HG03457 (cell line): ENCODE measurements at regions not wholly inside any gene's neighbourhood (a gene's known extent, or its start where the extent isn't known, plus 50 kb on each side); places are given as distances from the start of the nearest gene placed in this dataset.

Experiments used
- ATAC-seq: cut with Tn5 transposase; IDR thresholded peaks from one replicate; pipeline ENCODE4 v1.9.1; 2021; ENCODE audit warnings: moderate number of reproducible peaks; ENCODE audit not compliant: unreplicated experiment

GRCh38 chr12:75844049-75844770, 187.4 kb downstream of the PHLDA1 start:
- ATAC-seq: no peak

- ATAC-seq: no peak
These were observed 189.5 kb downstream of the PHLDA1 start for GRCh38 chr12:75842090-75842489.

GRCh38 chr12:75840994-75841355, 190.6 kb downstream of the PHLDA1 start:
- no peak for ATAC-seq

GRCh38 chr12:75838309-75838708, 193.3 kb downstream of the PHLDA1 start:
- no peak for ATAC-seq

GRCh38 chr12:75837700-75838099, 193.9 kb downstream of the PHLDA1 start:
- ATAC-seq: no peak

- ATAC-seq: no peak
These were observed 195.0 kb downstream of the PHLDA1 start for GRCh38 chr12:75836533-75836932.

GRCh38 chr12:75834591-75834990, 197.0 kb downstream of the PHLDA1 start:
- no peak for ATAC-seq

GRCh38 chr12:75833268-75833667, 198.3 kb downstream of the PHLDA1 start:
- ATAC-seq: no peak

- ATAC-seq: no peak
These were observed 200.2 kb downstream of the PHLDA1 start for GRCh38 chr12:75831402-75831801.

- no peak for ATAC-seq
These were observed 204.5 kb downstream of the PHLDA1 start for GRCh38 chr12:75827061-75827460.

GRCh38 chr12:75825686-75826085, 205.9 kb downstream of the PHLDA1 start:
- no peak for ATAC-seq

- no peak for ATAC-seq
These were observed 208.1 kb downstream of the PHLDA1 start for GRCh38 chr12:75823475-75823874.

GRCh38 chr12:75822416-75822815, 209.2 kb downstream of the PHLDA1 start:
- no peak for ATAC-seq

- no peak for ATAC-seq
These were observed 210.6 kb downstream of the PHLDA1 start for GRCh38 chr12:75820848-75821578.

GRCh38 chr12:75820071-75820470, 211.5 kb downstream of the PHLDA1 start:
- no peak for ATAC-seq

GRCh38 chr12:75819512-75819911, 212.1 kb downstream of the PHLDA1 start:
- ATAC-seq: no peak

- ATAC-seq: no peak
These were observed 212.7 kb downstream of the PHLDA1 start for GRCh38 chr12:75818863-75819262.

GRCh38 chr12:75816897-75817296, 214.7 kb downstream of the PHLDA1 start:
- no peak for ATAC-seq

GRCh38 chr12:75815756-75816155, 215.8 kb downstream of the PHLDA1 start:
- ATAC-seq: no peak

GRCh38 chr12:75814851-75815754, 216.5 kb downstream of the PHLDA1 start:
- ATAC-seq: no peak

- ATAC-seq: no peak
These were observed 218.5 kb downstream of the PHLDA1 start for GRCh38 chr12:75813072-75813471.
